MM.1S (cell line): ENCODE measurements at regions not wholly inside any gene's neighbourhood (a gene's known extent, or its start where the extent isn't known, plus 50 kb on each side); places are given as distances from the start of the nearest gene placed in this dataset.

ENCODE experiments used
- DNase-seq: peaks from one replicate; pipeline ENCODE4 v3.0.0-alpha.2; 2015
- H2AFZ ChIP-seq: fragments of 300-600 bp; sonication (generic); 2 replicates; pipeline ENCODE4 v1.6.0; 2016; ENCODE audit warnings: antibody characterized with exemption, low read length
- H3F3A ChIP-seq: fragments of 300-600 bp; sonication (generic); 2 replicates; pipeline ENCODE4 v1.6.1; 2016; ENCODE audit warnings: mild to moderate bottlenecking, antibody characterized with exemption, low read length, moderate library complexity, mixed read lengths; ENCODE audit not compliant: insufficient read depth
- H3K27ac ChIP-seq: fragments of 300-600 bp; sonication (generic); 2 replicates; pipeline ENCODE4 v1.5.1; 2016; ENCODE audit warnings: mild to moderate bottlenecking, low read length
- H3K27me3 ChIP-seq: fragments of 300-600 bp; sonication (generic); replicated peaks from 2 replicates; pipeline ENCODE4 v1.6.0; 2016; ENCODE audit warnings: low read length; ENCODE audit not compliant: insufficient read depth
- H3K36me3 ChIP-seq: fragments of 300-600 bp; sonication (generic); replicated peaks from 2 replicates; pipeline ENCODE4 v1.6.1; 2016; ENCODE audit warnings: mild to moderate bottlenecking, low read length, mixed read lengths; ENCODE audit not compliant: insufficient read depth
- H3K4me1 ChIP-seq: fragments of 300-600 bp; sonication (generic); 2 replicates; pipeline ENCODE4 v1.6.1; 2016; ENCODE audit warnings: low read length, mixed read lengths
- H3K4me2 ChIP-seq: fragments of 300-600 bp; sonication (generic); 2 replicates; pipeline ENCODE4 v1.6.0; 2016; ENCODE audit warnings: low read depth, low read length
- H3K4me3 ChIP-seq: fragments of 300-600 bp; sonication (generic); 2 replicates; pipeline ENCODE4 v1.5.1; 2016; ENCODE audit warnings: low read length, mixed read lengths
- H3K79me2 ChIP-seq: fragments of 300-600 bp; sonication (generic); 2 replicates; pipeline ENCODE4 v1.6.1; 2016; ENCODE audit warnings: mixed run types, low read length, mixed read lengths
- H3K9ac ChIP-seq: fragments of 300-600 bp; sonication (generic); 2 replicates; pipeline ENCODE4 v1.6.1; 2016; ENCODE audit warnings: low read length, mixed read lengths
- H3K9me2 ChIP-seq: fragments of 300-600 bp; sonication (generic); replicated peaks from 2 replicates; pipeline ENCODE4 v1.6.1; 2016; ENCODE audit warnings: mild to moderate bottlenecking, low read length, mixed read lengths; ENCODE audit not compliant: insufficient read depth
- H3K9me3 ChIP-seq: fragments of 300-600 bp; sonication (generic); replicated peaks from 2 replicates; pipeline ENCODE4 v1.6.1; 2016; ENCODE audit warnings: mild to moderate bottlenecking, low read length, mixed read lengths; ENCODE audit not compliant: insufficient read depth
- H4K20me1 ChIP-seq: fragments of 300-600 bp; sonication (generic); 2 replicates; pipeline ENCODE4 v1.6.1; 2016; ENCODE audit warnings: mild to moderate bottlenecking, low read length, moderate library complexity, mixed read lengths; ENCODE audit not compliant: insufficient read depth
- CTCF ChIP-seq: fragments of 300-600 bp; sonication (generic); IDR thresholded peaks from 2 replicates; pipeline ENCODE4 v1.5.1; 2016; ENCODE audit warnings: antibody characterized with exemption, low read length, mixed read lengths
- EZH2 ChIP-seq: fragments of 300-600 bp; sonication (generic); optimal IDR thresholded peaks from 2 replicates; pipeline ENCODE3; 2017; ENCODE audit warnings: low read depth, mild to moderate bottlenecking, antibody characterized with exemption, low read length, mixed read lengths
- EZH2phosphoT487 ChIP-seq: fragments of 300-600 bp; sonication (generic); IDR thresholded peaks from 2 replicates; pipeline ENCODE4 v1.6.1; 2018; ENCODE audit warnings: antibody characterized with exemption, low read length

DNA sequence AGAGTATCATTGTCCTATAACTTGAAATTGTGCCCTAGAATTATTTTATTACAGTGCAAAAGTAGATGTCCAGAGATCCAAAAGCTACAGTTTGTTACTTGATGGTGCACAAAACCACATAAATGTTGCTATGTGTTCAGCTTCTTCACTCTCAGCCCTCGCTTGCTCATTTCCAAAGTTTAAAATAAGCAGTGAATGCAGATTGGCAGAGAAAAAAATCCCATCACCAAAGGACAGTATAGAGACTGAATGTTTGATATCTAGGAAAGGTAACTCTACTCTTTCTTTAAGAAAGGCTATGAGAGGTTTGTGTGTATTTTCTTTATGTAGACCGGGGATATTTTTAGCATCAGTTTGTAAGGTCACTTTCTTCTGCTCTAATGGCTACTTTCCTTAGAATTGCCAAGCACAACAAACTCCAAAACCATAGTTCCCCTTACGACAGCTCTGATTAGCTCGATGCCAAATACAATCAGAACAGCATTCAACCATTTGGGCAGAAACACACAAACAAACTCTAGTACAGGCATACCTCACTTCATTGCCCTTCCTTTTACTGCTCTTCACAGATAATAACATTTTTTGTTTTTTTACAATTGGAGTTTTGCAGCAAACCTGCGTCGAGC is 164.1 kb upstream of the CCDC54 start:
- Histone ChIP-seq H2AFZ (no peak overlapping the region), H3K27ac (no peak overlapping the region), H3K79me2 (no peaks in the 10 kb centered on the region), H3F3A (no peaks in the 10 kb centered on the region), H3K27me3 (no peaks in the 10 kb centered on the region), H3K4me2 (no peak overlapping the region), H3K4me3 (no peak overlapping the region), H3K36me3 (no peaks in the 10 kb centered on the region), H3K9me3 (no peaks in the 10 kb centered on the region), H3K9me2 (no peaks in the 10 kb centered on the region), H4K20me1 (no peaks in the 10 kb centered on the region), H3K4me1 (no peaks in the 10 kb centered on the region), H3K9ac (no peak overlapping the region)
- TF ChIP-seq EZH2 (no peak), EZH2phosphoT487 (no peak), CTCF (no peak)
- no peak for DNase-seq

- Histone ChIP-seq H3K27me3 (no peaks in the 10 kb centered on the region), H3K4me3 (no peak overlapping the region), H3K27ac (no peak overlapping the region), H2AFZ (no peak overlapping the region), H3K79me2 (no peaks in the 10 kb centered on the region), H3K4me2 (no peak overlapping the region), H4K20me1 (no peaks in the 10 kb centered on the region), H3F3A (no peaks in the 10 kb centered on the region), H3K36me3 (no peaks in the 10 kb centered on the region), H3K9ac (no peak overlapping the region), H3K4me1 (no peaks in the 10 kb centered on the region), H3K9me2 (no peaks in the 10 kb centered on the region), H3K9me3 (no peaks in the 10 kb centered on the region)
- no peak for TF ChIP-seq EZH2phosphoT487
- DNase-seq = no peak
These were observed 161.0 kb upstream of the CCDC54 start for GRCh38 chr3:107216229-107216628.

- Histone ChIP-seq H3K4me2 (no peak overlapping the region), H3F3A (no peaks in the 10 kb centered on the region), H3K9me2 (no peaks in the 10 kb centered on the region), H3K4me3 (no peak overlapping the region), H3K27ac (no peak overlapping the region), H3K9ac (no peak overlapping the region), H3K27me3 (no peaks in the 10 kb centered on the region), H2AFZ (no peak overlapping the region), H3K79me2 (no peaks in the 10 kb centered on the region), H3K9me3 (no peaks in the 10 kb centered on the region), H4K20me1 (no peaks in the 10 kb centered on the region), H3K36me3 (no peaks in the 10 kb centered on the region), H3K4me1 (no peaks in the 10 kb centered on the region)
- no peak for TF ChIP-seq CTCF
- no peak for TF ChIP-seq EZH2
- no peak for TF ChIP-seq EZH2phosphoT487
- DNase-seq = no peak
These were observed 160.5 kb upstream of the CCDC54 start for GRCh38 chr3:107216711-107217110.

GRCh38 chr3:107217172-107217571 is 160.1 kb upstream of the CCDC54 start:
- no peak overlapping the region for H3K4me2 ChIP-seq
- H4K20me1 ChIP-seq = no peaks in the 10 kb centered on the region
- no peak for TF ChIP-seq CTCF
- no peak for TF ChIP-seq EZH2
- TF ChIP-seq EZH2phosphoT487 = no peak
- no peaks in the 10 kb centered on the region for H3F3A ChIP-seq
- H3K9me2 ChIP-seq = no peaks in the 10 kb centered on the region
- H3K79me2 ChIP-seq = no peaks in the 10 kb centered on the region
- H3K27me3 ChIP-seq = no peaks in the 10 kb centered on the region
- H2AFZ ChIP-seq = no peak overlapping the region
- no peak overlapping the region for H3K9ac ChIP-seq
- no peak for DNase-seq
- H3K36me3 ChIP-seq = no peaks in the 10 kb centered on the region
- no peak overlapping the region for H3K27ac ChIP-seq
- H3K4me1 ChIP-seq = no peaks in the 10 kb centered on the region
- no peaks in the 10 kb centered on the region for H3K9me3 ChIP-seq
- H3K4me3 ChIP-seq = no peak overlapping the region
